T47D (cell line): ENCODE measurements at regions not wholly inside any gene's neighbourhood (a gene's known extent, or its start where the extent isn't known, plus 50 kb on each side); places are given as distances from the start of the nearest gene placed in this dataset.
A peak's percentile ranks its signal among the peaks of the same experiment; 100 is the strongest.

ENCODE experiments used
- DNase-seq, 2 experiments: peaks; one replicate each; pipeline versions ENCODE4 v3.0.0 to v3.0.0-alpha.2; 2011 to 2012; ENCODE audit warnings: low read depth in 1 of 2, low spot score in 1 of 2
- JUND ChIP-seq: IDR thresholded peaks from 2 replicates; pipeline ENCODE4 v1.6.1; 2012; ENCODE audit warnings: low read depth
- in situ Hi-C: cut with HindIII; loops from 2 replicates; pipeline ENCODE4 v1.10.0; 2016; ENCODE audit warnings: low sequenced_read_pairs, low pct_unique_long_range_greater_than_20kb

GRCh38 chr4:162442128-162442527 lies 278.3 kb upstream of the FSTL5 start:
- no peak for DNase-seq
- in situ Hi-C loops, result no loop called here
- no peak for TF ChIP-seq JUND

- no peak for TF ChIP-seq JUND
- in situ Hi-C loops, result no loop called here
- no peak for DNase-seq
Measured at GRCh38 chr4:162422312-162422711, 258.5 kb upstream of the FSTL5 start.

DNA sequence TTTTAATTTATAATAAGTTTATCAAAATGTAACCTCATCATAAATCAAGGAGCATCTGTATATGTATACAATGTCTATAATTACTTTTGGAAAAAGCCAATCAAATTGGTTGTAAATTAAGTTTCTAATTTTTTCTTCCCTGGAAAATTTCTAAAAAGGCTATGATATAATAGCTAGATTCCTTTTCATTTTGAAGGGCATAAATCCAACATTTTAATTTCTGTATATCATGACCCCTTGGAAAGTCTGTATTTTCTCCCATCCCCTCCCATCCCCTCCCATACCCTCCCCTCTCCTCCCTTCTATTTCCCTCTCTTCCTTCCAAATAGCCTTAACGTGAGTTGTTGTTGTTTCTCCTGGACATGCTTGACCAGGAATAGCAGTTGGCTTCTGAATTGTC lies 247.1 kb upstream of the FSTL5 start:
- no peak for TF ChIP-seq JUND
- in situ Hi-C loops, result no loop called here
- DNase-seq, result no peak

- no peak for DNase-seq
- TF ChIP-seq JUND, result no peak
- in situ Hi-C loops, result no loop called here
Measured at GRCh38 chr4:162409048-162409447, 245.2 kb upstream of the FSTL5 start.

DNA sequence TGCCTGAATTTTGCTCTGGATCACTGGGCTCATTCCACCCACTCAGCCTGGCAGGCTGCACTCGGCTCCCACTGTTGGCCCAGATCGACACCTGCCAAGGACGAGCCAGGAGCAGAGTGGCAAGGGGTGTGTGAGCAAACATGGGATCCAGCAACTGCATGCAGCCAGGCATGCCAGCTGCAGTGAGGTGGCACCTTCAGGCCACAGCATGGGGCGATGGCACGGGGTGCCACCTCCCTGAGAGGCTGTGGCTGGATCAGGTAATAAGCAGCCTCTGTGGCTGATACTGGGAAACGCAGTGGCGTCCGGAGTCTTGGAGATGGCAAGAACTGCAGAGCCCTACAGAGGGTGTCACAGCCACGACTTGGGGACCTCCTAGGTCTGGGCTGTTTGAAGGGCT lies 244.5 kb upstream of the FSTL5 start:
- in situ Hi-C loops, result no loop called here
- DNase-seq, result no peak
- TF ChIP-seq JUND, result no peak

- DNase-seq, result peak in 1 of 2 experiments; percentile 45
- no peak for TF ChIP-seq JUND
- in situ Hi-C loops, result no loop called here
Measured at GRCh38 chr4:162406637-162407365, 243.0 kb upstream of the FSTL5 start.

- no peak for DNase-seq
- in situ Hi-C loops, result no loop called here
- no peak for TF ChIP-seq JUND
Measured at GRCh38 chr4:162403932-162404331, 240.1 kb upstream of the FSTL5 start.

DNA sequence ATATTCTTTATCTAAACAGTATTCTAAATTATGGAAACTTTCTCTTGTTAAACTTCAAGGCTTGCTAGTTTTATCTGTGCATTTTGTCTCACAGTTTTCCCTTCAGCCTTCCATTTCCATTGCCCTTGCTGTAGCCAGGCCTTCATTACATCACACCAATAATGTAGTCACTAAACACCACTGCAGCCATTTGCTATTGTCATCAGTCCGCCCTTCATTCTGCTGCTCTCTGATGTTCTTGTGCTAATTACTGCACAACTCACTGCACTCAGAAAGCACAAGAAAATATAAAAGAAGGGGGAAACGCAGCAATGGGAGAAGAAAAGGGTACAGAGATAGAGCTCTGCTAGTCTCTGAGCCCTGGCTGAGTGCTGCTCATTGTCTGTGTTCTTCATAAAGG lies 239.6 kb upstream of the FSTL5 start:
- in situ Hi-C loops, result no loop called here
- no peak for DNase-seq
- TF ChIP-seq JUND, result no peak

- no peak for DNase-seq
- no peak for TF ChIP-seq JUND
- in situ Hi-C loops, result no loop called here
Measured at GRCh38 chr4:162401021-162401420, 237.2 kb upstream of the FSTL5 start.

GRCh38 chr4:162392946-162393345 lies 229.1 kb upstream of the FSTL5 start:
- TF ChIP-seq JUND, result no peak
- in situ Hi-C loops, result no loop called here
- DNase-seq, result no peak

DNA sequence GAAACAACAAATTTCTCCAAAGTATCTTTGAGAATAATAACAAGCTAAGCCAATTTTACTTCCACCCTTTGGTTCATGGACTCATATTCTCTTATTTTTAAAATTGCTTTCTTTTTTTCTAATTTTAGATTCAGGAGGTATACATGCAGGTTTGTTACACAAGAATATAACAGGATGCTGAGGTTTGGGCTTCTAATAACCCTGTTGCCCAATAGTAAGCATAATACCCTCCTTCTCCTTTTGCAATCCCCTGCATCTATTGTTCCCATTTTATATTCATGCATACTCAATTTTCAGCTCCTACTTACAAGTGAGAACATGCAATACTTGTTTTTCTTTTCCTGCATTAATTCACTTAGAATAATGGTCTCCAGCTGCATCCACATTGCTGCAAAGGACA lies 202.3 kb upstream of the FSTL5 start:
- no peak for DNase-seq
- in situ Hi-C loops, result no loop called here
- TF ChIP-seq JUND, result no peak

DNA sequence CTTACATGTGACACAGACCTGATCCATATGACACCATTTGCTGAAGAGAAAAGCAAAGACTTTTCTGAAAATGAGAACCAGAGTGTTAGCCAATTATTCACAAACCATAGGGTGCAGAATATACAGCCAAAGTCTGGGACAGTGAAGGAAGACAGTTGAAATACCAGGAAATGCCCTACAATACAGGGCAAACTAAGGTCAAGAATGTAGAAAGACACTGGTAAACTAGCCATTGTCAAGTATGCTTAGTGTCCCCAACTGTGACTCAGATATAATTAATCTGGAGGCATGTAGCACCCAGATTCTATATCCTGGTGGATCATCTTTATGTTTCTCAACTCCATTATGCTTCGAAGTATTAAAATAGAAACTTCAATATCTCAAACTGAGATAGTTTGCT lies 200.9 kb upstream of the FSTL5 start:
- no peak for TF ChIP-seq JUND
- in situ Hi-C loops, result no loop called here
- peak in 1 of 2 experiments; percentile 7 for DNase-seq

GRCh38 chr4:162360369-162361149 lies 196.8 kb upstream of the FSTL5 start:
- no peak for TF ChIP-seq JUND
- in situ Hi-C loops, result no loop called here
- no peak for DNase-seq
